HUES6 (cell line): ENCODE measurements at regions not wholly inside any gene's neighbourhood (a gene's known extent, or its start where the extent isn't known, plus 50 kb on each side); places are given as distances from the start of the nearest gene placed in this dataset.

Source experiments
- H3K27ac ChIP-seq: 2 replicates; pipeline ENCODE4 v1.7.0; 2013; ENCODE audit warnings: low read depth, mild to moderate bottlenecking, low read length, inconsistent platforms
- H3K27me3 ChIP-seq: 2 replicates; pipeline ENCODE4 v1.6.1; 2013; ENCODE audit warnings: low read length; ENCODE audit not compliant: control insufficient read depth, insufficient read depth
- H3K36me3 ChIP-seq: 2 replicates; pipeline ENCODE4 v1.6.1; 2013; ENCODE audit warnings: low read length; ENCODE audit not compliant: control insufficient read depth, insufficient read depth
- H3K4me1 ChIP-seq: 2 replicates; pipeline ENCODE4 v1.6.1; 2013; ENCODE audit warnings: low read length; ENCODE audit not compliant: control insufficient read depth, insufficient read depth
- H3K4me3 ChIP-seq: 2 replicates; pipeline ENCODE4 v1.5.1; 2013; ENCODE audit warnings: low read depth, low read length
- H3K9ac ChIP-seq: one replicate; pipeline ENCODE4 v1.6.1; 2013; ENCODE audit warnings: mild to moderate bottlenecking, low read length
- H3K9me3 ChIP-seq: 2 replicates; pipeline ENCODE4 v1.6.1; 2013; ENCODE audit warnings: low read depth, low read length; ENCODE audit not compliant: control insufficient read depth, insufficient read depth

GRCh38 chr7:9204571-9204970 is 771.2 kb downstream of the NXPH1 start:
- Histone ChIP-seq H3K27ac (no peak overlapping the region), H3K9ac (no peak overlapping the region), H3K9me3 (no peaks in the 10 kb centered on the region), H3K4me1 (0 out of 2 replicates have a peak, but pooled peaks cover 2% of the 10 kb centered on the region), H3K36me3 (no peaks in the 10 kb centered on the region), H3K27me3 (no peaks in the 10 kb centered on the region), H3K4me3 (no peak overlapping the region)

GRCh38 chr7:9210114-9210513 is 776.7 kb downstream of the NXPH1 start:
- H3K4me3 ChIP-seq = no peak overlapping the region
- H3K9ac ChIP-seq = no peak overlapping the region
- H3K27ac ChIP-seq = no peak overlapping the region
- H3K9me3 ChIP-seq = no peaks in the 10 kb centered on the region
- H3K4me1 ChIP-seq = no peaks in the 10 kb centered on the region
- H3K36me3 ChIP-seq = no peaks in the 10 kb centered on the region
- no peaks in the 10 kb centered on the region for H3K27me3 ChIP-seq

DNA sequence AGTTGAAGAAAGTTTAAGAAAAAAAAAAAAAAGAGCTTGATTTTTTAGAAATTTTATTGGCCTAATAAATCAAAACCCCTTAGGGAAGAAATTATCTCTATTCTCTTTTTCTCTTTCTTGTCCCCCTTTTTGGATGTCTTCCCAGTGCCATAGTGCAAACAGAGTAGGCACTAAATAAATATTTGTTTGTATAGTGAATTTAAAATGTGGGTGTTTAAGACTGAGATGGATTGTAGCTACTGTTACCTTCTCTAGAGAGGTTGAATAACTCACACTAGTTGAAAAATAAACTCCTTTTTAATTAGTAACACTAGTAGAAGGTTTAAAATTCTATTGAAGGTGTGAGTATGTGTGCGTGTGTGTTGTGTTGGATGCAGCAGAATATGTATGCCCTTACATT is 783.8 kb downstream of the NXPH1 start:
- H3K4me3 ChIP-seq = no peak overlapping the region
- no peak overlapping the region for H3K27ac ChIP-seq
- no peak overlapping the region for H3K9ac ChIP-seq
- H3K27me3 ChIP-seq = no peaks in the 10 kb centered on the region
- H3K4me1 ChIP-seq = no peaks in the 10 kb centered on the region
- H3K9me3 ChIP-seq = no peaks in the 10 kb centered on the region
- H3K36me3 ChIP-seq = no peaks in the 10 kb centered on the region

DNA sequence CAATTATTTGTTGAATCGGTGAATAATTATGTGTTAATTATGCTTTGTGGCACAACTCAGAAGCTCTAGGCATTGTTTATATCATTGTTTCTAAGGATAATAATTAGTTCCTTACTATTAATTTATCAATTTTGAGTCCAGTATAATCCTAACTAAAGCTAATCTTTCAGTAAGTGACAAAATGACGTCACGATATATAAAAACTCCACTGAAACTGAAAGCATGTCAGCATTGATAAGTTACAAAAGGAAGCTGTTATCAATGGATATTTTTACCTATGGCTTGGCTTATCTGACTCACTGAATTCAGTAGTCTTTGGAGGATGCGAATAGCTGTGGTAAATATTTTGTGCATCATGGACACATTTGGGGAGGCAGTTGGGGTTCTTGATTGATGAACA is 793.1 kb downstream of the NXPH1 start:
- Histone ChIP-seq H3K9ac (no peak overlapping the region), H3K4me1 (no peaks in the 10 kb centered on the region), H3K4me3 (no peak overlapping the region), H3K27ac (no peak overlapping the region), H3K9me3 (no peaks in the 10 kb centered on the region), H3K36me3 (no peaks in the 10 kb centered on the region), H3K27me3 (no peaks in the 10 kb centered on the region)

- Histone ChIP-seq H3K9ac (peak overlapping the region; percentile 19), H3K36me3 (no peaks in the 10 kb centered on the region), H3K9me3 (no peaks in the 10 kb centered on the region), H3K27me3 (no peaks in the 10 kb centered on the region), H3K27ac (no peak overlapping the region), H3K4me1 (no peaks in the 10 kb centered on the region; the same call in 1 of the 2 replicates), H3K4me3 (no peak overlapping the region)
These were observed 798.3 kb downstream of the NXPH1 start for GRCh38 chr7:9231630-9232121.

DNA sequence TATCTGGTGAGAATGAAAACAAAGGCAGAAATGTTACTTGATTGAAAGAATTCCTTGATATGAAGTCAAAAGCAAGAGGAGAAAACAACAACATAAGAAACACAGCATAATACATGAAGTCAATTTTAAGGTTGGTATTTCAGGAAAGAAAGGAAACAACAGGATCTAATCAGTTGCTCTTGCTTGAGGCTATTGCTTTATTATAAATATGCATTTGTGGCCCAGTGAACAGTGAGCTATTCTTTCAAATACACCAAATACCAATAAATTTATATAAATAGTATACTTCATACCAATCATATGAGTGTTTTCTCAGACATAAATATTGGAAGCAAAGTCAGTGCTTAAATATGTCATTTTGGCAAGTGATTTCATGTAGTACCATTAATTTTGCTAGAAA is 806.6 kb downstream of the NXPH1 start:
- H3K4me1 ChIP-seq = no peaks in the 10 kb centered on the region
- H3K27ac ChIP-seq = no peak overlapping the region
- H3K27me3 ChIP-seq = no peaks in the 10 kb centered on the region
- no peak overlapping the region for H3K9ac ChIP-seq
- H3K9me3 ChIP-seq = no peaks in the 10 kb centered on the region
- no peak overlapping the region for H3K4me3 ChIP-seq
- H3K36me3 ChIP-seq = no peaks in the 10 kb centered on the region

GRCh38 chr7:9241826-9242225 is 808.4 kb downstream of the NXPH1 start:
- H3K27ac ChIP-seq = no peak overlapping the region
- H3K4me3 ChIP-seq = no peak overlapping the region
- no peaks in the 10 kb centered on the region for H3K4me1 ChIP-seq
- H3K9me3 ChIP-seq = no peaks in the 10 kb centered on the region
- H3K27me3 ChIP-seq = no peaks in the 10 kb centered on the region
- H3K9ac ChIP-seq = no peak overlapping the region
- H3K36me3 ChIP-seq = no peaks in the 10 kb centered on the region

DNA sequence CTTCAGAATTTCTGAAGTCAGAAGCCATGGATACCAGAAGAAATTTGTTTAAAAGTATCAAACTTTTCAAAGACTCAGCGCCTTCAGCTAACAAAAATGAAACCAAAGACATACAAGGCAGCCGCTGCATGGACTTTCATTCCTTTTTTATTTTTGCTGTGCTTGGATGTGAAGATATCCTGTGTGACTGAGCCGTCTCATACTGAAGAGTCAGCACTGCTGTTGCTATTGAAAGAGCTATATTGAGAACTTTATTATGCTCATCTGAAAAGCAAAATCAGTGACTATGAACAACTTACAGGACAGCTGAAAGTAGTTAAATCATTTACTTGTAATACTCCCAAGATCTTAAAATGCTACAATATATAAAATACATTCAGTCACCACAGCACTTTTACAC is 809.2 kb downstream of the NXPH1 start:
- Histone ChIP-seq H3K27me3 (no peaks in the 10 kb centered on the region), H3K27ac (no peak overlapping the region), H3K36me3 (no peaks in the 10 kb centered on the region), H3K4me3 (no peak overlapping the region), H3K9me3 (no peaks in the 10 kb centered on the region), H3K9ac (no peak overlapping the region), H3K4me1 (no peaks in the 10 kb centered on the region)

DNA sequence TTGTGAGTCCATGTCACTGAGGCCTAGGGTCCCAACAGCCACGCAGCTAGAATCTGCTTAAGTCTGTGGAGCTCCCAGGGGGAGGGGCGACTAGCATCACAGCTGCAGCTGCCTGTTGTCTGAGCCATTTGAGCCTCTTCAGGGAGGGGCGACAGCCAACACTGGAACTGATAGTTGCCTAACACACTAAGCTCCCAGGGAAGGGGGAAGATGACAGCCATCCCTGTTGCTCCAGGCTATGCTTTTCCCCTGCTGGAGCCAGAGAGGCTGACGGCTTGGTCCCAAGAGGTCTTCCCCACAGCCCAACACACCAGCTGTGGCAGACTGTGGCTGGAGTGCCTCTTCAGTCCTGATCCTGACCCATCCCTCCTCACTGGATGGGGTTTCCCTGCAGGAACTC is 817.5 kb downstream of the NXPH1 start:
- H3K27ac ChIP-seq = no peak overlapping the region
- no peaks in the 10 kb centered on the region for H3K27me3 ChIP-seq
- H3K4me1 ChIP-seq = peaks cover 6% of the 10 kb centered on the region; the same call in 1 of the 2 replicates
- no peaks in the 10 kb centered on the region for H3K9me3 ChIP-seq
- no peak overlapping the region for H3K4me3 ChIP-seq
- H3K9ac ChIP-seq = no peak overlapping the region
- H3K36me3 ChIP-seq = no peaks in the 10 kb centered on the region

DNA sequence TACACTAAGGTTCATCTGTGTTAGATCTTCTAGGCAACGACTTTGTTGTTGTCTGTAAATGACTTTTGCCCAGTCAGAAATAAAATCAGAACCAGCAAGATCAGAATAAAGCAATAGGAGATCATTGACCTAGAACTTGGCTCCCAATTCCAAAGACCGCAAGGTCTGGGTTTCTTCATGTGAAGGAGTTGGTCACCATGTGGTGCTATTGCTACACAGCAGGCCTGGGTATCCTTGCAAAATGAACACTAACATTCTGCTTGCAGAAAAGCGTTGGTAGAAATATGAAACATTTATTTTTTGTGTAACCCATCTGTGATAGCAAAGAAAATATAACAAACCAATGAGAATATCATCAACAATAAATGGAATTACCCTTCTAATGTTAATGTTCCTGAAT is 831.0 kb downstream of the NXPH1 start:
- Histone ChIP-seq H3K27ac (no peak overlapping the region), H3K36me3 (no peaks in the 10 kb centered on the region), H3K9ac (no peak overlapping the region), H3K9me3 (peaks cover 11% of the 10 kb centered on the region), H3K27me3 (no peaks in the 10 kb centered on the region), H3K4me1 (no peaks in the 10 kb centered on the region), H3K4me3 (no peak overlapping the region)

DNA sequence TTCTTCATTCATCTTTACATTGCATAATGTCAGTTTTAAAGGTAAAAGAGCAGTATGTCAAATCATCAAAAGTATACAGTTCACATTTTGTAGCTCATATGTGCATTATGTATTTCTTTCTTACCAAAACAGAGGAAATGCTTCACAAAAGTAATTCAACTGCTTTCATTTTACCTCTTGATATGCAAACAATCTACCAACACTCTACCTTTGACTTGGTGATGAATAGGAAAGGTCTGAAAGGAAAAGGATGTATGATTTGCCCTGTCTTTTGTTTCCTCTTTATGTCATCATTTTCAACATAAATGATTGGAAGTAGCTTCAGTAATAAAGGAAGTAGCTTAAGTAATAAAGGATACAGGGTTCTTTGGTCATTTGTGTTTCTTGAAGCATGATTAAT is 846.7 kb downstream of the NXPH1 start:
- Histone ChIP-seq H3K4me3 (0 out of 2 replicates have a peak overlapping the region, but pooled peaks have one; percentile 9), H3K9me3 (peaks cover 14% of the 10 kb centered on the region; the same call in 1 of the 2 replicates)

GRCh38 chr7:9283246-9283645 is 849.8 kb downstream of the NXPH1 start:
- peaks cover 12% of the 10 kb centered on the region; the same call in 1 of the 2 replicates for H3K9me3 ChIP-seq
- H3K36me3 ChIP-seq = peaks cover 2% of the 10 kb centered on the region; the same call in 1 of the 2 replicates
- no peak overlapping the region for H3K9ac ChIP-seq
- no peaks in the 10 kb centered on the region for H3K27me3 ChIP-seq
- no peak overlapping the region for H3K27ac ChIP-seq
- peaks cover 15% of the 10 kb centered on the region; the same call in 1 of the 2 replicates for H3K4me1 ChIP-seq
- no peak overlapping the region for H3K4me3 ChIP-seq

More for the DNA sequence above, 846.7 kb downstream of the NXPH1 start:
- H3K9ac ChIP-seq = no peak overlapping the region
- peaks cover 2% of the 10 kb centered on the region; the same call in 1 of the 2 replicates for H3K36me3 ChIP-seq
- peaks cover 15% of the 10 kb centered on the region; the same call in 1 of the 2 replicates for H3K4me1 ChIP-seq
- H3K27me3 ChIP-seq = no peaks in the 10 kb centered on the region
- H3K27ac ChIP-seq = peak overlapping the region; percentile 86
